Activated T-cell treated with anti-CD3 and anti-CD28 coated beads for 4 hours (primary cell): ENCODE measurements at regions not wholly inside any gene's neighbourhood (a gene's known extent, or its start where the extent isn't known, plus 50 kb on each side); places are given as distances from the start of the nearest gene placed in this dataset.

ENCODE experiments used
- DNase-seq: peaks from one replicate; pipeline ENCODE4 v3.0.0-alpha.2; 2020

DNA sequence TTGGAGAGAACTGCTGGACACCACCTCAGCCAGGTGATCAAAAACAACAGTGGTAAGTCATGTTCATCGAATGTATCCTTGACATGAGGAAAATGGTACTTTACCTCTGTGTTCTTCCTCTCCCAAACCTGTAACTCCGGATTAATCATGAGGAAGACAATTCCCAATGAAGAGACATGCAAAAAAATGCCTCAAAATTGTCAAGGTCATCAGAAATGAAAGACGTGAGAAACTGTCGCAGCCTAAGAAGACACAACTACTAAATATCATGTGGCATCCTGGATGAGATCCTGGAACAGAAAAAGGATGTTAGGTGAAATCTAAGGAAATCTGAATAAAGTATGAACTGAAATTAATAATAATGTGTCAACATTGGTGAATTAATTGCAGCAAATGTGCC is 178.4 kb downstream of the LACC1 start:
- DNase-seq: no peak

DNA sequence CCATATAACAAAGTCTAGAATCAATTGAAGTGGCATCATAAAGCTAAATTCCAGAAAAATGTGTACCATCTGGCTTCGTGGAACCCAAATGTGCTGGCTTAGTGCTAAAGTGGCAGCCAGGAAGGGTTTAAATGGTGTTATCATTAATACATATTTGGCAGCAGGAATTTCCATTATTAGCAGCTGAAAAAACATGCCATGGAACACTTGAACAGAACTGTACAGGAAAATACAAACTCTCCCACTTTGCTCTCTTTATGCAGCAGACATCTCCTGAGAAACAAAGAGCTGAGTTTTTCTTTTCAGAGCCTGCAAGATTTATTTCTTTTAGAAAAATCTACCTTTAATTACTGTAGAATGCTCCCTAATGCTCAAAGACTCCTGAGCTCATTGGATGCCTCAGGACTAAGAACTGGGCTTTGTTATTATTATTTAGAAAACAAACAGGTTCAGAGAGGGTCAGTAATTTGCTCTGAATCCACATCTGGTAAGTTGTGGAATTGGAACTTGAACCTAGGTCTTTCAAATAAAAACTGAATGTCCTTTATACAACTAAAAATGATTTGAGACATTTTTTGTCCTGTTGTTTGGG is 179.0 kb downstream of the LACC1 start:
- DNase-seq: no peak

DNA sequence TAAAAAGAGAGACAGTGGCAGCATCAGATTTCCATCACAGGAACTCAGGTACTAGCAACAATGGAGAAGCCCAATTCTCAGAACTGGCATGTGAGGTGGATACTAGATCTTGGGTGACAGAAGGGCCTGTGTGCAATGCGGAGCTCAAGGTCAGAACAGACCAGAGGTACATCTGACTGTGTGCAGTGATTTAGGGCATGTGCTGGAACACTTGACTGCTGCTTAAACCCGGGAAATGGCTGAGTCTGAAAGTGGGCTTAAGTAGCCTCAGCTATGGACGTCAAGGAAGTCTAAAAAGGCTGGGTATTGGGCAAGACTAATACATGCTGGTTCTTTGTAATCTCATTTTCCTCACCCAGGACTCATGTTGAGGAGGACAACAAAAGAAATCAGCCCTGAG is 182.2 kb downstream of the LACC1 start:
- DNase-seq: no peak

DNA sequence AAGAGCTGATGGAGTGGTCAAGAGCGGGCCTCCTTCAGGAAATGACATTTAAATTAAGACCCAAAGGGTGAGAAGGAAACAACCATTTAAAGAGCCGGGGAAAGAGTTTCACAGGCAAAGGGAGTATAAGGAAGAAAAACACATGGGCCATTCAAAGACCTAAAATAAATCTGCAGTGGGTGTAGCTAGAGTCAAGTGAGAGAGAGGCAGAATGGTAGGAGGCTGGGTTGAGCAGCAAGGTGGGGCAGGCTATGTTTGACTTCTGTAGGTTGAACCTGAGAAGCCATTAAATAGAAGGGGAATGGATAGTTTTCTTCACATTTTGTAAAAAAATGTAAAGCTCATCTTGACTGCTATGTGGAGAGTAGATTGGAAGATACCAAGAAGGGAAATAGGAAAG is 183.8 kb downstream of the LACC1 start:
- no peak for DNase-seq

DNA sequence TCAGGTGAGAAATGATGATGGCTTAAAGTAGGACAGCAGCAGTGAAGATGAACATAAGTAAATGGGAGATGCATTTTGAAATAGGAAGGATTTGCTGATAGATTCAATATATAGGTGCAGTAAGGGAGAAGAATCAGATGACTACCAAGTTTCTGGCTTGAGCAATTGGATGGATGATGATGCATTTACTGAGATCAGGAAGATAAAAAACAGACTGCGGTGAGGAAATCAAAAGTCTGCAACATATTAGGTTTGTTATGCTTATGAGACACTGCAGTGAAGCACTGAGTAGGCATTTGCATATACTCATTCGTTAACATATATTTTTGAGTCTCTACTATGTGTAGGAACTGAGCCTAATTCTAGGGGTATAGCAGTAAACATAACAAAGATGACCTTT is 184.2 kb downstream of the LACC1 start:
- no peak for DNase-seq

DNA sequence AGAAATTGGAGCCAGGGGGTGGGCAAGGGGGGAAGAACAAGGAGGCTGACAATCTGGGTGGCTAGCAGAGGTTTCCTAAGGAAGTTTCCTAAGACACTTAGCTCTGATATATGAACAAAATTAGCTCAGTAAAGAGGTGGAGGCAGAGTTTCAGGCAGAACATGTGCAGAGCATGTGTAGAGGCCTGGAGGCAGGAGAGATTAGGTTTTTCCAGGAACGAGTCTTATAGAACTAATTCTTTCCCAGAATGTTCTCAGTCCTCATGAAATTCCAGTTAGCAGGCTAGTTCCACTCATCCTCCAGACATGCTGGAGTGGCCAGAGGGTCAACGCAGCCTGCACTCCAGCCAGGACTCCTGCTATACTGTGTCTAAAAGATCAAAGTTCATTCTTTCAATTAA is 184.7 kb downstream of the LACC1 start:
- DNase-seq: no peak

DNA sequence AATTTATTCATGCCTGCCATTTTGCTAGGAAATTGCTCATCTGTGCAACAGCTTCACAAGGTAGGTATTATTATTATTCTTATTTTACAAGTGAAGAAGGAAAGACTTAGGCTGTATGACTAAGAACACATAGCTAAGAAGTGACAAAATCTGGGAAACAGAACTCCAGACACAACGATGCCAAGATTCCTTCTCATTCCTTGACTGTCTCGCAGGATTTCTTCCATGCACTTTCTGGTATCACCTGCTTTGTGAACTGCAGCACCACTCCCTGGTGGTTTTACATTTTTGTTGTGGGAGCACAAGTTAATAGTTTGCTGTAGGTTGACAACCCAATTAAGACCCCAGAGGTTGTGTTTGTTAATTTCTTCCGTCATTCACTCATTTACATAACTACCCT is 188.5 kb downstream of the LACC1 start:
- no peak for DNase-seq

DNA sequence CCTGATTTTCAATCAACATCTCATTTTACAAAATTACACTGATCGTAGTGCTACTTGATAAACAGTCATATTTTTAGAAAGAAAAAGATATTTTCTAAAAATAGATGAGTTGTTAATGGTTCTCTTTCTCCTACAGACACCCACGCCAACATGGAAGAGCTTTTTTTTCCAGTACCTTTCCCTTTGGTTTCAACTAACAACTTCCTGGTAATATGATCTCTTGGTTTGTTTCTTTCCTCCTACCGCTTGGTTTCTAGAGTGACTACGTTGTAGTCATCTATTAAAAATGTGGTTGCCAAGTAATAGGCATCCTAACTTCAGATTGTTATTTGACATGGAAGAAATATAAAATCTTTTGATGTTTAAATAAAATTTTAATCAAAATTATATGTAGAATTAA is 189.0 kb downstream of the LACC1 start:
- DNase-seq: no peak

DNA sequence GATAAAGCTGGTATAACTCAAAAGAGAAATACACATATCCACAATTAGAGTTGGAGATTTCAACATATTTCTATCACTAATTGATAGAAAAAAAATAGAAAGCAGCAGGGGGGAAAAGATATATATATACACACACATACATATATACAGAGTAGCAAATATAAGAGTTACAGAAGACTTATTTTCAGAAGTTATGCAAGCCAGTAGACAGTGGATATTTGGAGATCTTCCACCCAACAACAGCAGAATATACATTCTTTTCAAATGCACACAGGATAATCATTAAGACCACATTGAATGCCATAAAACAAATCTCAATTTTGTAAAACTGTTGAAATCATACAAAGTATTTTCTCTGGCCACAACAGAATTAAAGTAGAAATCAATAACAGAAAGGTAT is 192.8 kb downstream of the LACC1 start:
- no peak for DNase-seq

DNA sequence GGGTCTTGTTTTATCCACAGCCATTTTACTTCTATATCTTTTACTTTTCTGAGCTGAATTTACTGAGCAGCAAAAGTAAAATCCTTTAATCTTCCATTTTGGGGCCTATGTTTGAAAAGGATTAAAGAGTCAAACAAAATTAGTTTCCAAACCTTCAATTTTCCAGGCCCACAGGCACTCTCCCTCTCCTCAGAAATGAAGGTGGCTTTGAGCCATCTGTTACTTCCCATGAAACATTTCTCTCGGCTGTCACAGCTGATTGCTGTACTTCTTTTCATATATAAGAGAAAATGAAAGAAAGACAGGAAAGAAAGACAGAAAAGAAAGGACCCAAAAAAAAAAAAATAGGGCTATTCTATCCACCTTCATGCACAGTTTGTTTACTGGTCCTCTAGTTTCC is 194.9 kb downstream of the LACC1 start:
- DNase-seq: no peak

DNA sequence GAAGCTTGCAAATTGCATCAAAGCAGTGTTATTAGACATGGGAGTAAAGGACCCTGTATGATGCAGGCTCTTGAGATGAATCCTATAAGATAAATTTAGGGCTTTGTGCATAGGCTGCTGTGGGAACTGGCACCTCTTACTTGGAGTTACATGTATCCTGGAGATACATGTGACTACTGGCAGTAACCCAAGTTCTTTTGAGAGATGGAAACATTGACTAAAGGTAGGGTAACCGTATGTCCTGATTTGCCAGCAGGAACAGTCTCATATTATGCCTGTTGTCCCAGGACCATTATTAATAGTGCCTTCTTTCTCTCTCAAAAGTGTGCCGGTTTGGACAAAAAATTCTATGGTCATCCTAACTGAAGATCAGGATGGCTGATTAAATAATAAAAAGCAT is 195.4 kb downstream of the LACC1 start:
- no peak for DNase-seq

DNA sequence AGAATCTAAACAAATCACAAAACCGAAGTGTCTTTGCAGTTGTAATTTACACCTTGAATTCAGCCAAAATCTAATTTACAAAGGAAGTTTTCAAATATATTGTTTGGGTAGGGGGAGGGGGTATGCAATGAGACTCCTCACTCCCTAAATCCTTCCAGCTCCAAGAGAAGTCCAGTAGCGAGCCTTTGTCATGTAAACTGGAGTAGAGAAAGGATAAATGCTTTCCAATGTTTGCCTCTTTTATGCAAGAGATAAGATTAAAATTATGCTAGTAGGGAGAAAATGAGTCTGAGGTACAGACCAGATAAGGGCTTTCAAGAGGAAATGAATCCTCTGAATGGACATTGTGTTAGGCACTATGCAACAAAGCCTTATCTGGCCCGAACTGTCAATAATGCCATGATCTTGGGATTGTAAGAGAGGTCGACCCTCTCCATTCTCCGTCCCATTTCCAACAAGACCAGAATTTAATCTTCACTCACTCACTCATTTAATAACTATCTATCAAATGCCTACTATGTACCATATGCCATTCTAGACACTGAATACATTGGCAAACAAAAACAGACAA is 199.2 kb downstream of the LACC1 start:
- no peak for DNase-seq

DNA sequence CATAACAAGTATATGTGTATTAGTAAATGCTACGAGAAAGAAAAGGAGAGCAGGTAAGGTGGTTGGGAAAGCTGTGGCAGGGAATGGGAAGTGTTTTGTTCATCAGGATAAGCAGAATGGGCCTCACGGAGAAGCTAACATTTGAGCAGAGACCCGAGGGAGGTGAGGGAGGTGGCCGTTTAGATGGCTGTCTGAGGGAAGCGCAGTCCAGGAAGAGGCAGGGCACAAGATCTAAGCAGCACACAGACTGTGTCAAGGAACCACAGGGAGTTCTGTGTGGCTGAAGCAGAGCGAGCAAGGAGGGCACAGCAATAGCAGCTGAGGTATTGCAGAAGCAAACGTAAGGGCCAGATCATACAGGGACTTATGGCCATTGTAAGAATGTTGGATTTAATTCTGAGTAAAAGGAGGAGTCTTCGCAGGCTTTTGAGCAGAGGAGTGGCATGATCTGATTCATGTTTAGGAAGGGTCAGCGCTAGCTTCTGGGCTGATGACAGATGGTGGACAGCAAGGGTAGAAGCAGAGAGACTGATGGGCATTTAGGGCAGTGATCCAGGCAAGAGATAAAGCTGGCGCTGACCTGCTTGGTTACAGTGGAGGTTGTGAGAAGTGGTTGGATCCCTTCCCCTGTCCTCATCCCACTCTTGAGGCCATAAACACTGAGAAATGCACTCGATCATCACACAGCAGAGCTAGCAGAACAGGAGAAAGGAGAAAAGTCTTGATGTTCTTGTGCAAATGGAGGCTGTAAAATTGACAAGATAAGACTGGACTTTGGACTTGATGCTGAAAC is 199.9 kb downstream of the LACC1 start:
- no peak for DNase-seq

DNA sequence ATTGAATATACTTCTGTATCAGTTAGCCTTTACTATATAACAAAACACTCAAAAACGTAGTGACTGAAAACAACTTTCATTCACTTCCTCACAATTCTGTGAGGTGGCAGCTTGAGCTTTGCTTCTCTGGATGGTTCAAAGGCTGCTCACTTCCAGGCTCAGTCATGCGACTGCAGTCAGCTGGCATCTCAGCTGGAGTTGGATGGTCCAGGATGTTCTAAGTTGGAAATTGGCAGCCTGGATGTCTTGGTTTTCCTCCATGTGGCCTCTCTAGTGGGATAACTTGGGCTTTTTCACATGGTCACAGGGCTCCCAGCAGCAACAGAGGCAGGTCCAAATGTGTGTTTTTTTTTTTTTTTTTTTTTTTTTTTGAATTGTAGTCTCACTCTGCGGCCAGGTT is 204.4 kb downstream of the LACC1 start:
- DNase-seq: no peak

DNA sequence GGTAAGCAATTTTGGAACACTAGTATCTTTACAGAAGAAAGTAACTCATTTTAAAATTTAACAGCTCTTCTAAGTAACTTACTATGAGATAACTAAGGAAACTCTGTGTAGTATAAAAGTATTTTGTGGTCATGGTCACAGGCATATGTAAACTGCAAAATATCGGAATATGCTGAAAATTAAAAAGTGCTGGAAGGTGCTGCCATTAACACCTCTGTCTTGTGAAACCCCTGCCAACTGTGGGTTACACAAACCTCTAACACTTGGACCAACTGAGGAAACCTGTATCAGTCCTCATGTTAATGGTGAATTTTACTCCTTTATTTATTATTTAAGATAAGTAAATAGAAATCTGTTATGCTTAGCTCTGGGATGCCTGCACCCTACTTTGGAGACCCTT is 206.7 kb downstream of the LACC1 start:
- DNase-seq: no peak

DNA sequence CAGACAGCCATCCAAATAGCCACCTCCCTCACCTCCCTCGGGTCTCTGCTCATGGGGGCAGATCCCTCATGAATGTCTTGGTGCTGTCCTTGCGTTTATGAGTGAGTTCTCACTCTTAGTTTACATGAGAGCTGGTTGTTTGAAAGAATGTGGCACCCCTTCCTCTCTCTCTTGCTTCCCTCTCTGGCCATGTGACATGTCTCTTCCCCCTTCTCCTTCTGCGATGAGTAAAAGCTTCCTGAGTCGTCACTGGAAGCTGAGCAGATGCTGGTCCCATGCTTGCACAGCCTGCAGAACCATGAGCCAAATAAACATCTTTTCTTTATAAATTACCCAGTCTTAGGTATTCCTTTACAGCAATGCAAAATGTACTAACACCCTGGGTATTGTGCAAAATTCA is 208.7 kb downstream of the LACC1 start:
- DNase-seq: no peak

DNA sequence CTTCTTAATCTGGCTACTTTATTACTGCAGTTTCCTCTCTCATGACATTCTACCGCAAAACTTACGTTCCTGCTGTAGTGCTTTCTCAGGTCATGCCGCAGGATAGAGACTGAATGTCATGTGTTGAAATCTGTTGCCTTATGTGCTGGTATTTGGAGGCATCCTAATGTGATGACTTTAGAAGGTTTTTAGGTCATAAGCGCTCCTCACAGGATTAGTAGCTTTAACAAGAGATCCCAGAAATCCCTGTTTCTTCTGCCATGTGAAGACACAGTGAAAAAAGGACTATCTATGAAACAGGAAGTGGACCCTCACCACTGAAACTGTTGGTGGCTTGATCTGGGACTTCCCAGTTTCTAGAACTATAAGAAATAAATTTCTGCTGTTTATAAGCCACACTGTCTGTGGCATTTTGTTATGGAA is 209.3 kb downstream of the LACC1 start:
- no peak for DNase-seq

DNA sequence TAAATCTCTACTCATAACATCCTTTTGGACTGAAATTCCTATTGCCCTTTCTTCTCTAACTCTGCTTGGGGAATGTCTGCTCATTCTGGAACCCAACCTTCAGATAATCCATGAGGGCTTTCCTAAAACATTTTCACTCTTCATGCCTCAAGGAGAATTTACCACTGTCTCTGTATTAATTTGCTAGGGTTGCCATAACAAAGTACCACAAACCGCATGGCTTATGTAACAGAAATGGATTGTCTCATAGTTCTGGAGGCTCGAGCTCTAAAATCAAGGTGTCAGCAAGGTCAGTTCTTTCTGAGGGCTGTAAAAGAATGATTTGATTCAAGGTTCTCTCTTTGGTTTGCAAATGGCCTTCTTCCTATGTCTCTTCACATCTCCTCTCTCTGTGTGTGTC is 209.7 kb downstream of the LACC1 start:
- no peak for DNase-seq

DNA sequence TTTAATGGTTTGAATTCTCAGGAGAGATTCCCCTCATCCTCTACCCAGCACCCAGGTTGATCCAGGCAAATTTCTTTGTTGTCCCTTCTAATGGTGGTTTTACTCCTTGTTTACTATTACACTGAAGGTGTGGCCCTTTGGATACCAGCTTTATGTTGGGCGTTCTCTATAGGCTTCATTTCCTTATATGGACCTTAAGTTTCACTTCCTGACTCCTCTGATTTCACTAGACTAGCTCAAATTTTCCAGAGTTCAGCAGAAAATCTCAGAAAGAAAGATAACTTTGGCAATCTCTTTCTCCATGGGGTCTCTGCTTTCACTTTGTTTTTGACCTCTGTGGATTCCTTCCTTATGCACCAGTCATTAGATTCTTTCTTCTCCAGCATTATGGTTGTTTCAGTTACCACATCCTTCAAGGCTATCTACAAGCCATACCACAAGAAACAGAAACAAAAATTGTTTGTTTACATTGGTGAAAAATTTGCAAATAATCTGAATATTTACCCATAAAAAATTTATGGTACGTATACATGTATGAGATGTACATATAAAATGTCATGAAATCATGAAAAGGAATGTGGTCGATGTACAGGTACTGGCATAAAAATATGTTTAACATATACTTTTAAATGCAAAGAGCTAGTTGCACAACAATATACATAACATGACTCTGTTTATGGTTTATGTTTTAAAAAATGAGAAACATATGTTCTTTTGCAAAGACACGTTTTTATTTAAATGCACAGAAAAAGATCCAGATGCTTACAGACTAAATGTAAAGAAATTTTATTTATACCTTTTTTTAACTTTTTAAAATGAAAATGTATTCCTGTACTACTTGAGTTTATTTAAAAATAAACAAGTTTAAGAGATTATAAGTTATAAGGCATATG is 212.6 kb downstream of the LACC1 start:
- no peak for DNase-seq

DNA sequence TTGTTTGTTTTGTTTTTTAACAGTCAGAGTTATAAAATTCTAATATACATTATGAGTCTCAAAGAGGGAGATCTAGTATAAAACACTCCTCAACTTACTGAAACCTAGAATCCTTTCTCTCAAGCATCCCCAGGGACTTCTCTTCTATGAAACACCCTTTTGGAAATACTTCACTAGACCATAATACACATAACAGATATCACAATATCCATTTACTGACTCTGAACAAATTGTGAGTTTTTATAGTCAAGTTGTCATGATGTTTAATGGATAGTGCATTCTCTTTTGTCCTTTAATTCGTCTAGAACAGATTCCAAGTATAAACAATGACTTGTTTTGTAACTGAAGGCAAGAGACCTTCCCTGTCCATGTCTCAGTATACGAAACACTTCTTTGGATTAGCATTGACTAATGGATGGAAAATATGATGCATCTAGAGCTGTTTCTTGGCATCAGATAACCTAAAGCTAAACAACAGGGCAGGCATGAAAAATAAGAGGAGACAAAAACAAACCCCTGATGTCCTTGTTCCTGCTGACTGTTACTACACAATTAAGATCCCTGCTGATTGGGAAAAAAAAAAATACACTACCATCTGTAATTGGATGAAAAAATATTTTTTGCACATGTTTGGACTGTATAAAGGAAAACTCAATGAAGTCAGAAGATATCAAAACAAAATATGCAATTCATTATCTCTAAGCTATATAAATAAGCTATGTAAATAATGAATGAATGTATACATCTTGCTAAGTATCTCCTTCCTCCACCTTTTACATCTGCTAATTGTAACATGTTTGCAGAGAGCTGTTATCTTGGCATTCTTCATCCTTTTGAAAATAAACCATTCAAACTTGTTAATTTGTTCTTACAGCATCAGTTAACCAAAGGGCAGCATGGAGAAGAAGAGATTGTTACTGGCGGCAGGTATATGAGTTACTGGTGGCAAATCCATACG is 214.2 kb downstream of the LACC1 start:
- DNase-seq: no peak

DNA sequence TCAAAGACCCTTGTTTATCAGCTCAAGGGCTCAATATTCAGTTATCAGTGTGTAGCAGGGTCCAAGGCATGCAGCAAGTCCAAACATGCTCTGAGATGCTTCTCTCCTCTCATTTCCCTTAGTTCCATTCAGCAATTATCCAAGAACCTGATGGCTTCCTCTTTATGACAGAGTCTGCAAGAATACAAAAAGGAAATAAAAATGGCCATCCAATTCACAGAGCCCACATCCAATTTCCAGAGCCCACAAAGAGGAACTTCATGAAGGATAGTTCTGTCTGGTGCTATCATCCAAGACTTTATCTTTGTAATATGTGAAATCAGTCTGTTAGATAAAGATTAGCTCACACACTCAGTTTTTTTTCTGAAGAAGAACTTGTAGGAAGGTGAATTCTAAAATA is 217.2 kb downstream of the LACC1 start:
- DNase-seq: no peak

DNA sequence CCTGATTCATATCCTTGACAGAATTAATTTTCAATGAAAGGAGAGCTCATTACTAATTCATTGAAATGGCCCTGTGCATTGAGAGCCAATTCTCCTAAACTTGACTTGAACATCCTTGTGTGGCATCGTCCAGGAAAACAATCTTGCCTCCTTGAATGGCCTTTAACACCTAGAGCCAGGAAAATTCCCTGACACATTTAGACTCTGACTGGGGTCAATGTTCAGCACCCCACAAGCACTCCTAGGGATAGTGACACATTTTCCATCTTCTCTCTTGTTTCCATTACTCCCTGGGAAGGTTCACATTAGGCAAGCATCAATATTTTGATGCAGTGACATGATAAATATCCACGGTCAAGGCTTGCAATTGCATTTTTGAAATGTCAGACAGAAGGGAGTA is 218.9 kb downstream of the LACC1 start:
- no peak for DNase-seq
